Lung (tissue), 11 donors: ENCODE measurements at regions not wholly inside any gene's neighbourhood (a gene's known extent, or its start where the extent isn't known, plus 50 kb on each side); places are given as distances from the start of the nearest gene placed in this dataset.

Experiments
- ATAC-seq: fragments of 200-7000 bp; cut with Tn5 transposase; one replicate; pipeline ENCODE4 v1.9.1; 2020; ENCODE audit warnings: moderate number of reproducible peaks; ENCODE audit not compliant: insufficient read depth, low FRiP score
- DNase-seq, 3 donors: peaks; one replicate each; pipeline ENCODE4 v3.0.0-alpha.2; 2013 to 2017
- H3K27ac ChIP-seq, 2 donors: one replicate each; pipeline ENCODE4 v1.5.1; 2013; ENCODE audit warnings: mild to moderate bottlenecking in 2 of 2, moderate library complexity in 2 of 2, control low read depth in 1 of 2, inconsistent platforms in 1 of 2, low read depth in 1 of 2, low read length in 1 of 2
- H3K27me3 ChIP-seq, 3 donors: one replicate each; pipeline ENCODE4 v1.5.1; 2013; ENCODE audit warnings: low read length in 2 of 3; ENCODE audit not compliant: control insufficient read depth in 3 of 3, insufficient read depth in 3 of 3
- H3K36me3 ChIP-seq, 4 donors: one replicate each; pipeline ENCODE4 v1.5.1; 2013; ENCODE audit warnings: low read length in 4 of 4, mild to moderate bottlenecking in 1 of 4, moderate library complexity in 1 of 4; ENCODE audit not compliant: control insufficient read depth in 4 of 4, insufficient read depth in 4 of 4
- H3K4me1 ChIP-seq, 5 donors: one replicate each; pipeline ENCODE4 v1.5.1; 2013; ENCODE audit warnings: low read length in 5 of 5, mild to moderate bottlenecking in 2 of 5, moderate library complexity in 1 of 5; ENCODE audit not compliant: control insufficient read depth in 5 of 5, insufficient read depth in 5 of 5
- H3K4me3 ChIP-seq: one replicate; pipeline ENCODE4 v1.5.1; 2013; ENCODE audit warnings: mild to moderate bottlenecking, control low read depth, moderate library complexity
- H3K9ac ChIP-seq, 2 donors: one replicate each; pipeline ENCODE4 v1.5.1; 2013; ENCODE audit warnings: low read length in 2 of 2, control low read depth in 1 of 2; ENCODE audit not compliant: insufficient read depth in 1 of 2
- H3K9me3 ChIP-seq, 4 donors: one replicate each; pipeline ENCODE4 v1.5.1; 2013; ENCODE audit warnings: low read length in 3 of 4, mild to moderate bottlenecking in 1 of 4, moderate library complexity in 1 of 4; ENCODE audit not compliant: control insufficient read depth in 4 of 4, insufficient read depth in 3 of 4
- CTCF ChIP-seq: IDR thresholded peaks from 2 replicates; pipeline ENCODE4 v1.5.1; 2012; ENCODE audit warnings: mild to moderate bottlenecking; ENCODE audit errors: control extremely low read depth, extremely low read depth
- WGBS, 2 donors: extraction: QIAGEN DNeasy Blood & Tissue Kit; methylation state at CpG; one replicate each; pipeline ENCODE4 v1.1.7; 2013; 5-methylcytosine and 5-hydroxymethylcytosine counted together
- donor health status: control.
- donor health status: control.
- donor health status: Bipolar disorder and iron deficiency.
- donor health status: healthy.
- donor health status: DM: yes; HTN: yes; CAD: no.

DNA sequence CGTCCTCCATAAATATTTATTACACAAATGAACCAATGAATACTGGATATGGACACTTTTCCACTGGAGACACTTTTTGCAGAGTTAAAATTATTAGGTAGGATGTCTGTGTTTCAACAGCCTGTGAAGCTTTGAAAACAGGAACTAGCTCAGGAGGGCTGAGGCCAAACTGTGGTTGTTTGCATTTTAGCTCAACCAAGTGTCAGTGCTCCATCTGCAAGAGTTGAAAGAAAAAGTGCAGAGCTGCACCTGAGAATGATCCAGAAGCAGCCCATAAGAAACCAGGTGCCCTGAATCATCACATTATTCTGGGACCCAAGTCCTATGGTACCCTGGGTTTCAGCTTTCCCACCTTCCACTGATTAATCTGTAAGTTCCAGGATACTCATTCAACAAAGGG, 180.4 kb downstream of the TRIB2 start:
- 14 to 31% methylated on average over 1 of the region's 1 CpG for WGBS, 2 donors
- no peak overlapping the region for H3K27ac ChIP-seq
- no peak overlapping the region for H3K9ac ChIP-seq
- no peaks in the 10 kb centered on the region for H3K27me3 ChIP-seq
- H3K4me3 ChIP-seq = no peak overlapping the region
- ATAC-seq = no peak
- DNase-seq = no peak
- H3K4me1 ChIP-seq = peaks cover 0 to 4% (median 0%) of the 10 kb centered on the region in 5 donors
- no peak for TF ChIP-seq CTCF
- peaks cover 0 to 6% (median 3%) of the 10 kb centered on the region in 4 donors for H3K9me3 ChIP-seq
- no peaks in the 10 kb centered on the region for H3K36me3 ChIP-seq

GRCh38 chr2:12903272-12903671, 186.5 kb downstream of the TRIB2 start:
- H3K9me3 ChIP-seq = no peaks in the 10 kb centered on the region
- no peak for ATAC-seq
- no peak overlapping the region for H3K4me3 ChIP-seq
- H3K9ac ChIP-seq = no peak overlapping the region
- WGBS, 2 donors = 84 to 92% methylated on average over 2 of the region's 2 CpGs
- no peaks in the 10 kb centered on the region for H3K4me1 ChIP-seq
- no peaks in the 10 kb centered on the region for H3K36me3 ChIP-seq
- DNase-seq = no peak
- no peaks in the 10 kb centered on the region for H3K27me3 ChIP-seq
- TF ChIP-seq CTCF = no peak
- no peak overlapping the region for H3K27ac ChIP-seq

GRCh38 chr2:12910431-12910830, 193.7 kb downstream of the TRIB2 start:
- Histone ChIP-seq H3K4me1 (no peaks in the 10 kb centered on the region), H3K9ac (no peak overlapping the region), H3K4me3 (no peak overlapping the region), H3K27ac (no peak overlapping the region), H3K36me3 (no peaks in the 10 kb centered on the region), H3K9me3 (no peaks in the 10 kb centered on the region), H3K27me3 (no peaks in the 10 kb centered on the region)
- no peak for ATAC-seq
- 86 to 94% methylated on average over 2 of the region's 2 CpGs for whole genome bisulfite sequencing, 2 donors
- DNase-seq = no peak
- no peak for TF ChIP-seq CTCF

- no peaks in the 10 kb centered on the region for H3K9me3 ChIP-seq
These were observed 199.1 kb downstream of the TRIB2 start for GRCh38 chr2:12915787-12916186.

More at GRCh38 chr2:12915787-12916186, 199.1 kb downstream of the TRIB2 start:
- Histone ChIP-seq H3K36me3 (no peaks in the 10 kb centered on the region), H3K4me3 (no peak overlapping the region), H3K27ac (no peak overlapping the region), H3K27me3 (no peaks in the 10 kb centered on the region), H3K4me1 (peaks cover 0 to 20% (median 9%) of the 10 kb centered on the region in 5 donors), H3K9ac (no peak overlapping the region)
- ATAC-seq (no peak), DNase-seq (peak in 2 of 3 donors; percentile 21 to 26)
- WGBS, 2 donors = 78 to 87% methylated on average over 1 of the region's 1 CpG
- TF ChIP-seq CTCF = no peak
